GM19463 (cell line): ENCODE measurements at regions not wholly inside any gene's neighbourhood (a gene's known extent, or its start where the extent isn't known, plus 50 kb on each side); places are given as distances from the start of the nearest gene placed in this dataset.

Source experiments
- ATAC-seq: cut with Tn5 transposase; IDR thresholded peaks from one replicate; pipeline ENCODE4 v1.9.1; 2021; ENCODE audit warnings: mild to moderate bottlenecking, moderate library complexity; ENCODE audit not compliant: unreplicated experiment

DNA sequence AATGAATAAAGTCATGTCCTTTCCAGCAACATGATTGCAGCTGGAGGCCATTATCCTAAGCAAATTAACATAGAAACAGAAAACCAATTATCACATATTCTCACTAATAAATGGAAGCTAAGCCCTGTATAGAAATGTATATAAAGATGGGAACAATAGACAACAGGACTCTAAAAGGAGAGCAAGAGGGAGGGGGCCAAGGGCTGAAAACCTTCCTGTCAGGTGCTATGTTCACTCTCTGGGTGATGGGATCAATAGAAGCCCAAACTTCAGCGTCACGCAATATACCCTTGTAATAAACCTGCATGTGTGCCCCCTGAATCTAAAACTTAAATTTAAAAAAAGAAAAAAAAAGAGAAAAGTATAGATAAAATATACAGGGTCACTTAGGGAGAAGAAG, 163.7 kb upstream of the ACO1 start:
- ATAC-seq: no peak

DNA sequence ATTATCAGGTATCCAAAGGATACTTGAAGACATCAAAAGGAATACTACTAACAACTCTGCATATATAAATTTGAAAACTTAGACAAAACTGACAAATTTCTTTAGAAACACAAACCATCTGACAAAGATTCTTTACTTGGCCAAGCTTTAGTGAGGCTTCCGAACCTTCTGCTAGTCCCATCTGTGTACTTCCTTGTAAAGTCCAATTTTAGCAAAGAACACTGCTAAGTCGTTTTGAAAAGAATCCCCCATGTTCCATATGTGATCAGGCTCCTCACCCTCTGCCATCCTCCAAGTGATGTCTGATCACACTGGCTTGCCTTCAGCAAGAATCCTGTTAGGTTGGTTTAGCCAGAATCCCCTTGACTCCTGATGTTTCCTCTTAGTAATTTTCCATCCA, 150.0 kb upstream of the ACO1 start:
- no peak for ATAC-seq

DNA sequence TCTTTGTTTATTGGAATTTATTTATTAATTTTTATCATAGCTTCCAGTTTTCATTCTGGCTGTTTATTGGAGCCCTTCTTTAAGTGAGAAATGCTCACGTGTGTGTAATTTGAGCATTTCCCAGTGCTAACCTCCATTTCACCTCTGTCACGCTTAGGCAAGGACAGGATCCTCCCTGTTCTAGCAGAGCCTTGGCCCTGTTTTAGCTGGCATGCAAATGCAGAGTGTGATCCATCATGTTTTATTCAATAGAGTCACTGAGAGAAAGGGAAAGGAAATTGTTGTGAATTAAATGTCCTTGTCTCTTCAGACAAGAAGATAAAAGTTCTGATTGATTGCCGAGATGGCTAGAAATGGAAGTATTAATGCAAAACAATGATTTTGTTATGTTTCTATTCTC, 137.3 kb upstream of the ACO1 start:
- no peak for ATAC-seq

DNA sequence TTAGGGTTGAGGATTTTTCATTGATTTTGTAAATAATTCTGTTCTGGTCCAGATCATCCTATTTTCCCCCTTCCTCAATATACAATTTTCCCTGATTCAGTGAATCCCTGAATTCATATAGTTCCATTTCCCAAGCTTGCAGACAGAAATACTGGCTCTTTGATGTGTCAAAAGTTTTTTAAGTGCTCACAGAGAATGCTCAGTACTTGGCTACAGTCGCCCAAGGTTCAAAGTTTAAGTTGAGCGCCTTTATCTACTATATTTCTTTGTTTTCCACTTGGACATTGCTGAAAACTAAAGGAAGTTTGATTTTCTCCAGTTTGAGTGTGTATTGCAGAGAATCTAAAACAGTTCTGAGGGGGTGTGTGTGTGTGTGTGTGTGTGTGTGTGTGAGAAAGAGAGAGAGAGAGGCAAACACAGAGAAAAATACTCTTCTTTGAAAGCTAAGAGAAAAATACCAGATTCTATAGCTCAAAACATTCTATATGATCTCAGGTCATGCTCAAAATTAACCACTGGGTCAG, 136.2 kb upstream of the ACO1 start:
- ATAC-seq: no peak

DNA sequence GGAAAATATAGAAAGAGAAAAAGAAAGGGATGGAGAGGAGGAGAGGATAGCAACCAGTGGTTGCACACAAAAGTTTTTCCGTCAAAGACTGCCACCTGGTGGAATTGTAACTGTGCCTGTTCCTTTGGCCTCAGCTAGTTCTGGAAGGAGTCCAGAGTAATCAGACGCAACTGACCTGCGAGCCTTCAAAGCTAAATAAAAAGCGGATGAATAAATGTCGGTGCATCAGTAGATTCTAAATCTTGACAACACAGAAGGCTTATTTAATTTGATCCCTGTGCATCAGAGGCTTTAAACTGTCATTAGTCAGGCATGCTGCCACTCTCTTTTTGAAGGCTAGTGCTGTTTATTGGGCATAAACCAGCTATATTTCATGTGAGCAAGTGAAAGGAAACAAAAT, 132.9 kb upstream of the ACO1 start:
- peak; percentile 87 for ATAC-seq

DNA sequence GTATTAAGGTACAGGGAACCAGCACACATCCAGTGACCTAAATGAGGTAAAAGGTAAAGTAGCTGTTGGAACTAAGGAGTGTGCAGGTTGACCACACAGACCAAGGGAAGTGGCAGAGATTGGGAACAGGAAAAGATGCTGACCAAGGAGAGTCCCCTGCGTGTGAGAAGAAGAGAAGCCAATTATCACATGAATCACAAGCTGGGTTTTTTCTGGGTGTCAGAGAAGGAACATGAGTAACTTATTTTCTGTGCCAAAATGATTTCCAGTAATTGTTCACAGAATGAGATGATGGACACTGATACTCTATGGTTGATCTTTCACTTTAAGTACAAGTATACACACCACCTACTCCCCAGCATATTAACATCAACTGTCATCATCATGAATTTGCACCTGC, 130.7 kb upstream of the ACO1 start:
- no peak for ATAC-seq

DNA sequence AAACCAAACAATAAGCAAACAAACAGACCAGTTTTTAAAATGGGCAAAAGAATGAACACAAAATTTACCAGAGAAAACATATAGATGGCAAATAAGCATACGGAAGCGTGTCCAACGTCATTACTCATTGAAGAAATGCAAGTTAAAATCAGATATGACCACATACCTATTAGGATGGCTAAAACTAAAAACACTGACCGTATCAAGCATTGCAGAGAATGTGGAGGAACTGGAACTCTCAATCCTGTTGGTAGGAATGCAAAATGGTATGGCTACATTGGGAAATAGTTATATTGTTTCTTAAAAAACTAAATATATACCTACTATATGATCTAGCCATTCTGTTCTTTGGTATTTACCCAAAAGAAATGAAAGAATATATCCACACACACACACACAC, 129.4 kb upstream of the ACO1 start:
- no peak for ATAC-seq

DNA sequence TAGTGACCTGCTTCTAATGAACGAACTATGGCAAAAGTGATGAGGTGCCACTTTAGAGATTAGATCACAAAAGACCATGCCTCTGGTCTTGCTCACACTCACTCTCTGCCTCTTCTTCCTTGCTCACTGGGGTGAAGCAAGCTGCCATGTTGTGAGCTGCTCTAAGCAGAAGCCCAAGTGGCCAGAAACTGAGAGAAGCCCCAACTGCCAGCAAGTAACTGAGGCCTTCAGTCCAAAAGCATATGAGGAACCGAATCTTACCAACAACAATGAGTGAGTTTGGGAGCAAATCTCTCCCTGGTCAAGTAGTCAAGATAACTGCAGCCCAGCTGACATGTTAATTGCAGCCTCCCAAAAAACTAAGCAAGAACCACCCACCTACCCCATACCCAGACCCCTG, 126.0 kb upstream of the ACO1 start:
- no peak for ATAC-seq

DNA sequence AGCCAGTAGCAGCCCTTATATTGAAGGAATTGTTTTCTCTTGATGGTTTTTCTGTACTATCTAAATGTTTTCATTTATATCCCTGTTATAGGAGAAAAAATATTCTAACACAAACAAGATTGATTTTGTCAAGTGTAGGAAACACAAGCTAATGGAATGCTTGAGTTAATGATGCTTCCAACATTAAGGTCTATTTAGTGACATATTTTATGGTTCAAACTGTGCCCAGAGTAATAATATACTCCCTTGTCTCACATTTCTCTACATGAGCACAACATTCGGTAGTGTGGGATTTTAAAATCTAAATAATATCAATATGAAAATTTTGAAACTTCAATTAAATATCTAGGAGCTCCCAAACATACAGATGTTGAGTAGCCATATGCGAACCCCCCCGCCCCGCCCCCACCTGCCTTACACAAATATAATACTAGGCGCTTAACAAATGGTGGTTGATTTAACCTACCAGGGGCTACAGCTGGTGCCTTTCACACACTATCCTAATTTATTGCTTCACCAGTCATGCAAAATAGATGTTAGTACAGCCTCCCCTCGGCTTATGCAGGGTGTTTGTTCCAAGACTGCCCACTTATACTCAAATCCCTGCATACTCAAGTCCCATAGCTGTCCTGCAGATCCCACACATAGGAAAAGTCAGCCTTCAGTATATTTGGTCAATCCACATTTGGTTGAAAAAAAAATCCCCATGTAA, 124.1 kb upstream of the ACO1 start:
- ATAC-seq: no peak

DNA sequence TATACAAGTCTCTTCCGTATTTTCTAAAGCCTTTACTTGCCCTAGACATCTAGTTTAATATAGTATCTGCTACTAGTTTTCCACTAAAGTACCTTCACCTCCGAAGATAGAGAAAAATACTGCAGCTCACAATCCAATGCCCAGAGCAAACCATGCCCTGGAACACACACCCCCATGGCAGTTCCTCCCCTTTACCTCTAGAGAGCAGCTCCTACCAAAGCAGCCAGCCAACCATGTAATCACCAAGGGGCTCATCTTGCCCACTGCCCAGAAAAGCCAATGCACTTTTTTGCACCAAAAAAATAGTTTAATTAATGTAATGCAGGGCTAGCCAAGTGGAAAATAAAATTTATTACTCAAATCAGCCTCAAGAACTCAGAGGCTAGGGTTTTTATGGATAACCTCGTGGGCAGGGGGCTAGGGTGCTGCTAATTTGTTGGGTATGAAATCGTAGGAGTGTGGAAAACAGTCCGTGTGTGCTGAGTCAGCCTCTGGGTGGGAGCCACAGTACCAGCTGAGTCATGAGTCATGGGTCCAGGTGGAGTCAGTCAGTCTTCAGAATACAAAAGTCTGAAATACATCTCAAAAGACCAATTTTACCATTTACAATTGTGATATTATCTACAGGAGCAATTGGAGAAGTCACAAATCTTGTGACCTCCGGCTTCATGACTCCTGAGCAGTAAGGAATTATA, 120.1 kb upstream of the ACO1 start:
- ATAC-seq: no peak

DNA sequence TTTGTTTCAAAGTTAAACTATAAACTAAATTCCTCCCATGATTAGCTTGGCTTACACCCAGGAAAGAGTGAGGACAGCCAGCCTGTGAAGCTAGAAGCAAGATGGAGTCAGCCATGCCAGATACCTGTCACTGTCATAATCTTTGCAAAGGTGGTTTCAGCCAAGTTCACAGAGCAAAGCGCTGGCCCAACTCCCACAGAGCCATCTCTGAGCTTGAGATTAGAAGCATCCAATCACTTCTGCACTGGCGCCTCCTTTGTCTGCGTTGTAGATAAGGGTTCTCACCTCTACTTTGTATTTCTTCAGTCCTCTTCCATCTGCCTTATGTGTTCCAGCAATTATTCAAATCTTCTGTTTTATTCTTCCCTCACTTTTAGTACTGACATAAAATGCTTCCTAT, 119.4 kb upstream of the ACO1 start:
- ATAC-seq: no peak

DNA sequence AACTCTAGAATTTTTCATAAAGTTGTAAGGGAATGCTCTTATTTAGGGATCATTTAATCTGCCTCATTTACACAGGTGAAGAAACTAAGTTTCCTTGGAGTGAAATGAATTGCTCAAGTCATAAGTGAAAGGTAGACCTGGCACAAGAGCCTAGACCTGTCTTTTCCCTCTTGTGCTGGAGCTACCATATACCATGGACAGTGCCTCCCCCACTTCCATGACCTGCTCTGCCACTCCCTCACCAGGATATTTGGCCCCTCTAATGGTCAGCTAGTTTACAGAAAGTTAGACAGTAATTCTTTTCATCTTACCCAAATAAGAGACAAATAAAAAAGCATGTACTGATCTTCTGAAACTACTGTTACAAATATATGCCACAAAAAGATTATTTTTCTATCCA, 105.5 kb upstream of the ACO1 start:
- ATAC-seq: no peak

DNA sequence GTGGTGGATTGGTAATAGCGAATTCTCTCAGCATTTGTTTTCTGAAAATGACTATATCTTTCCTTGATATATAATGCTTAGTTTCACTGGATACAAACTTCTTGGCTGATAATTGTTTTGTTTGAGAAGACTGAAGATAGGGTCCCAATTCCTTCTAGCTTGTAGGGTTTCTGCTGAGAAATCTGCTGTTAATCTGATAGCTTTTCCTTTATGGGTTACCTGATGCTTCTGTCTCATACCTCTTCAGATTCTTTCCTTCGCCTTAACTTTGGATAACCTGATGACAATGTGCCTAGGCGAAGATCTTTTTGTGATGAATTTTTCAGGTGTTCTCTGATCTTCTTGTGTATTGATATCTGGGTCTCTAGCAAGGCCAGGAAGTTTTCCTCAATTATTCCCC, 94.7 kb upstream of the ACO1 start:
- ATAC-seq: no peak

DNA sequence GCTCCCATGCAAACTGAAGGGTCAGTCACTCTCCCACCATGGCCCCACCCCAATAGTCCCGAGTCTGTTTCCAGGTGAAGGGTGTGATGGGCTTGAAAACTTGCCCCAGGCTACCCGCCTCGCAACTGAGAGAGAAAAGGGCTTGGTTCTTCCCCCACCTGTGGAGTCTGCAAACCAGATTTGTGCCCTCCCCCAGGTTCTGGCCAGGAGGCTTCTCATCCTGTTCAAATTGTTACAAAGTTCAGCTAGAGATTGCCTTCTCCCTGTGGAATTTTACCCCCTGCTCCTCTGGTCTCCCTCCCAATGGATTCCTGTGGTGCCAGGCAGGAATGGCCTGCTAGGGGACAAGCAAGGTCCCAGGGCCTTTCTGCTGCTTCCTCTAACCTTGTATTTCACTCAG, 93.1 kb upstream of the ACO1 start:
- ATAC-seq: no peak

DNA sequence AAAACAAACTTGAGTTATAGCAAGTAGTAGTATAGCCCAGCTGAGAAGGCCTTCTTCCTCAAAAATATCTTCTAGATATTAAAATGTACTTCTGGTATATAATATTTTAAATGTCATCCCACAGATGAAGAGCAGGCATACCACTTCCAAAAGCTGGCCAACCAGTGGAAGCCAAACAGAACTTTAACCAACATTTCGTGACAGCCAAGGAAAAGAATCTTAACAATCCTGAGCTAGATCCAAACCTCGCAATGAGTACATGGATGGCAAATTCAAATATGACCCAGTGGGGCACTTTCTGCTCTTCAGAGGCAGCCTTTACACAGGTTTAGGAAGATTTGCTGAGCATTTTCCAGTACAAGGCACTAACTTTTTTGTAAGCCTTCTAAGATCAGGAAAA, 91.8 kb upstream of the ACO1 start:
- no peak for ATAC-seq

DNA sequence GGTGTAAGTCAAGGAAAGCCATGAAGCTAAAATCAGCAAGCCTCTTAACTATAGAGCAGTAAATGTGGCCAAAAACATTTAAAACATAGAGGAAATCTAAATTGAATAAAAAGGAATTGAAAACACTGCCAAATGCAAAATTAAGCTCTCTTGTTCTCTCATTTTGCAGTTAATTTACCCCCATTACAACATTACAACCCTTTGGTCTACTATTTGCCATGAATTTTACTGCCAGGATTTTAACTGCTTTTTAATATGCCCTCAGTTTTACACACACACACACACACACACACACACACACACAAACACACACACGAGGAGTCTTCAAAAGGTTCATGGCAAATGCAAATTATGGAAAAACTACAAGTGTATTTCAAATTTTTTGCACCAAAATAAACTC, 91.4 kb upstream of the ACO1 start:
- ATAC-seq: no peak

DNA sequence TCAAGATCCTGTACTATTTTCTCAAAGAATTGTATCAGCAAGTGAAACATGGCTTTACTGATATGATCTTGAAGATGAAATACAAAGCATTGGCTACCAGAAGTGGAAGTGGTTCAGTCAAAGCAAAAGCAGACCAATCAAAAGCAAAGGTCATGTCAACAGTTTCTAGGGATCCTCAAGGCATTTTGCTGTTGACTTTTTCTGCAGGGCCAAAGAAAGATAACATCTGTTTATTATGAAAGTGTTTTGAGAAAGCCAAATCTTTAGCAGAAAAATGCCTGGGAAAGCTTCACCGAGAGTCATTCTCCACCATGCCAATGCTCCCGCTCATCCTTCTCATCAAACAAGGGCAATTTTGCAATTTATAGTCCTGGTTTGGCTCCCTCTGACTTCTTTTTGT, 90.3 kb upstream of the ACO1 start:
- ATAC-seq: no peak

DNA sequence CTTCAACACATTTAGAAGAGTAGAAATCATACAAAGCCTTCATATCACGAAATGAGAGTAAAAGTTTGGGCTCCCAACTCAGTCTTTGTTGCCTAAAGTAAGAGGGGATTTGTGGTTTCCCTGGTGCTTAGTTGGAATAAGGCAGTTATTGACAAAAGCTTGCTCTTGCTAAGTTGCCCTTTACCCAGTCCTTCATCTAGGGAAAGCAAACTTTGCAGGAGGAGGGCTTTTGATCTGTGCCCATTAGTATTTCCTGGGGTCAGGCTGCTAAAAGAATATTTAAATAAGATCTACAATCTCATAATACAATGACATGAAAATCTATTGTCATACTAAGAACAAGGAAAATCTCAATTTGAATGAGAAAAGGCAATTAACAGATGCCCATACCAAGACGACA, 84.1 kb upstream of the ACO1 start:
- ATAC-seq: no peak

DNA sequence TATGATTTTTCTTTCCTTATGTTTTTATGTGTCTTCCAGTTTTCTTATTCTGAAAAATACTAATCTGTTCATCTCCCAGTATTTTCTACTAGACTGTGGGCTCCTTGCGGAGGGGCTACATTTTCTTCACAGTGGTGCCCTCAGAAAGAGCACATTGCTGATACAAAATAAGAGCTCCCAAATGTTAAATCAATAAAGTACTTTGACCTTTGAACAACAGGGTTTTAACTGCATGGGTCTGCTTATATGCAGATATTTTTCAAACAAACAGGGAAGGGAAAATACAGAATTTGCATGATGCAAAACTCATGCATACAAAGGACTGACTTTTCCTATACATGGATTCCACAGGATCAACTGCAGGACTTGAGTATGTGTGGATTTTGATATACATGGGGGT, 79.9 kb upstream of the ACO1 start:
- no peak for ATAC-seq

DNA sequence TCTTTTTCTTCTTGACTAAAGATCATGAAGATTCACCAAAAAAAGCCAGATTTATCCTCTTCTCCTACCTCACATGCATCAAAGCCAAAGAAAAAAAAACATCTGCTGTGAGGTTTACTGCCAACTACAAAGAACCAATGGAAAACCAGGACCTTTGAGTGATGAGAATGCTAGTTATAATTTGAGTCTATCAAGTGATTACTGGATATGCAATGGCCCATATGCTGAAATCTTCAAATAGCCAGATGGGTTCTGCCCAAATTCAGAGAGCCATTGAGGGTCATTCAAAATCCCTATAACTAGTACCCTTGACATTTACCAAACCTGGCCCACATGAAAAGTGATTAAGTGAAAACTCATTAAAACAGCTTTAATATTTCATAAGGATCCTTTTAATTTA, 78.4 kb upstream of the ACO1 start:
- no peak for ATAC-seq

DNA sequence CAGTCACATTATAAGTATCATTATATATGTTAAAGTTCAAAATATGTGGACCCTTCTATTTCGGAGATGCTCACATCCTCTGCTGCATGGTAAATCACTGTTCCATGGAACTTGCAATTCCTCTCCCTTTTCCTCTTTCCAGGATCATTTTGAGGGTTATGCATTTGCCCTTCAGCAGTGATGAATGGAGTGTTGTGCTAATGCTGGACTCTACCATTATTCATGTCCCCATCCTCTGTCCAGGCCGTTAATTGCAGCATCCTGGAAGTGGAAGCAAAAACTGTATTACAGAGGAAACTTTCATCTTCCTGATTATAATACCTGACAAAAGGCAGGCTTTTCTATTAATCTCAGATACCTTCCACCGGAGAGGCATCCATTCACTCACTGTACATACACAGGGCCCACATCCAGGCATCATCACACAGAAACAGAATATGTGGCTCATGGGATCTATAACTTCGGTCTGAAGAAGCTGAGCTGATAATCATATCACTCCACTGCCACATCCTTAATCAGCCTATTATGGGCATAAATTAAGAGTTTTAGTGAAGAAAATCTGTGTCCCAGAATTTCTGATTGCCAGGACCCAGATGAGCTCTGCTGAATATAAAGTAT, 65.0 kb upstream of the ACO1 start:
- ATAC-seq: no peak

DNA sequence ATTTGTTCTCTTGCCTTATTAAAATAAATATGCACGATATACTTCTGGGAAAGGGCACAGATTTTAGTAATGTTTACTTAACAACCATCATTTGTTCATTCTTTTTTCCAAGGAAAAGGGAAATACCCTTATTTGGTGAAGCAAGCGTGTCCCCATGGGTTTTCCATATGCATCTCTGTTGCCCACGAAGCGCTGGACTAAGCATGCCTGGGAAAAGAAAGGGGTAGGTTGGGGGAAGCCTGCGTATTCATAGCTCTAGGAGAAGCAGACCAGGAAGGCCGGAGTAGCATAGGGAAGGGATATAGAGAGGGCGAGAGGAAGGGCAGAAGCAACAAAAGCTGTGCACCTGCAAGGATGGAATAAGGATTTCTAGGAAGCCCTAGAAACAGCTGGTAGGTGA, 61.8 kb upstream of the ACO1 start:
- ATAC-seq: no peak
